Stimulated activated CD4-positive, alpha-beta T cell treated with anti-CD3 and anti-CD28 coated beads, Interleukin-12 subunit alpha, Interleukin-12 subunit beta, amount 100 ng/mL, for 48 hours (primary cell): ENCODE measurements at regions not wholly inside any gene's neighbourhood (a gene's known extent, or its start where the extent isn't known, plus 50 kb on each side); places are given as distances from the start of the nearest gene placed in this dataset.

Experiments used
- DNase-seq, 3 donors: peaks; one replicate each; pipeline ENCODE4 v3.0.0-alpha.2; 2020; ENCODE audit warnings: low read depth in 2 of 3, low spot score in 1 of 3

DNA sequence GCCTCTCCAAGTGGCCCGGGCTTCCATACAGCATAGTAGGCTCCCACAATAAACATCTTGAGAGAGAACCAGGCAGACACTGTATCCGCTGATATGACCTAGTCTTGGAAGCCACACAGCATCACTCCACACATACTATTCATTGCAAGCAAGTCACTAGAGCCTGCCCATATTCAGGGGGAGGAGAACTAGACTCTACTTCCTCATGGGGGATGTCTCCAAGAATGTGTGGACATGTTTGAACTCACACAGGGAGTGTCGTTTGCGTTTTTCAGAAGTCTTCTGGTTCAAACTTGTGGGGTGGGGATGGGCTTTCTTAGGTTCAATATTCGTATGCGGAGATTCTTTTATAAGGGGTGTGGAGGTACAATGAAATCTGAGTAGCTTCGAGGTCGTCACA lies 232.6 kb upstream of the HABP2 start:
- no peak for DNase-seq

DNA sequence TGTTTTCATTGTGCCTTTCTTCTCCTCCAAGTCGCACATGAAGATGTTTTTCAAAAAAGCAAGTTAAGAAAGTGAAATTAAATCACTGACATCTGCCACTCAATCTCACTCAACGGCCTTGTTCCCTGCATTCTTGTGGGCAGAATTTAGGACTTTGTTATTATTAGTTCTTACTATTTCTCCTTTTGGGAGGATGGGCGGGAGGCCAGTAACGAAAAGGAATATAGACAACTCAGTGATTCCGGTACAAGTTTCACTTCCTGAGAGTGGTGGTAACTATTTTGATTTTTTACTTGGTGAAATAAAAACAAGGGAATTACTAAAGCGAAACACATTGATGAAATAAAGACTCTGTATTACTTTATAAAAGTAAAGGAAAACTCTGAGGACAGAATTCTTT lies 231.9 kb upstream of the HABP2 start:
- no peak for DNase-seq

DNA sequence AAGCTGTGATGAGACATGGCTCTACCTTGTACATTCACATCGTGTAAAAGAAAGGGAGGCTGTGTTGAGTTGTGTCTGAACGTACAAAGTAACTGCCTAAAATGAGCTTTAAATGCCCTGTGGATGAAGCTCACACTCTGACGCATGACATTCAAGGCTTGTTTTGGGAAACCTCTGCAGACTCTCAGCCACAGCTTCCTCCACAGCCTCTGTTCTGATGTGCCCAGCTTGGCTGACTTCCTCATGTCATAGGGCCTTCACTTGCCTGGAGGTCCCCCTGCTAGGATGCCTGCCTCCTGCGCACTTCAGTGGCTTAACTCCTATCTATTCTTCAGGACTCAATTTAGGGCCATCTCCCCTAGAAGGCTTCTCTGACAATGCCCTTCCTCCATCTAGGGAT lies 230.0 kb upstream of the HABP2 start:
- no peak for DNase-seq

DNA sequence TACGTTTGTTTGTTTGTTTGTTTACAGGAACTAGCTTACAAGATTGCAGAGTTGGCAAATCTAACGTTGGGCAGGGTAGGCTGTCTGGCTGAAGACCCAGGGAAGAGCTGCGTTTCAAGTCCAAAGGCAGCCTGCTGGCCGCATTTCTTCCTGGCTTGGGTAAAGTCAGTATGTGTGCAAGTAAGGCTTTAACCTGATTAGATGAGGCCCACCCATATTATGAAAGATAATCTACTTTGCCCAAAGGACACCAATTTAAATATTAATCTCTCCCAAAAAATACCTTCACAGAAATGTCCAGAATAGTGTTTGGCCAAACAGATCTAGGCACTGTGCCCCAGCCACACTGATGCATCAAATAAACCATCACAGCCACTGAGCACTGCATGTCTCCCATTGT lies 228.9 kb upstream of the HABP2 start:
- no peak for DNase-seq

DNA sequence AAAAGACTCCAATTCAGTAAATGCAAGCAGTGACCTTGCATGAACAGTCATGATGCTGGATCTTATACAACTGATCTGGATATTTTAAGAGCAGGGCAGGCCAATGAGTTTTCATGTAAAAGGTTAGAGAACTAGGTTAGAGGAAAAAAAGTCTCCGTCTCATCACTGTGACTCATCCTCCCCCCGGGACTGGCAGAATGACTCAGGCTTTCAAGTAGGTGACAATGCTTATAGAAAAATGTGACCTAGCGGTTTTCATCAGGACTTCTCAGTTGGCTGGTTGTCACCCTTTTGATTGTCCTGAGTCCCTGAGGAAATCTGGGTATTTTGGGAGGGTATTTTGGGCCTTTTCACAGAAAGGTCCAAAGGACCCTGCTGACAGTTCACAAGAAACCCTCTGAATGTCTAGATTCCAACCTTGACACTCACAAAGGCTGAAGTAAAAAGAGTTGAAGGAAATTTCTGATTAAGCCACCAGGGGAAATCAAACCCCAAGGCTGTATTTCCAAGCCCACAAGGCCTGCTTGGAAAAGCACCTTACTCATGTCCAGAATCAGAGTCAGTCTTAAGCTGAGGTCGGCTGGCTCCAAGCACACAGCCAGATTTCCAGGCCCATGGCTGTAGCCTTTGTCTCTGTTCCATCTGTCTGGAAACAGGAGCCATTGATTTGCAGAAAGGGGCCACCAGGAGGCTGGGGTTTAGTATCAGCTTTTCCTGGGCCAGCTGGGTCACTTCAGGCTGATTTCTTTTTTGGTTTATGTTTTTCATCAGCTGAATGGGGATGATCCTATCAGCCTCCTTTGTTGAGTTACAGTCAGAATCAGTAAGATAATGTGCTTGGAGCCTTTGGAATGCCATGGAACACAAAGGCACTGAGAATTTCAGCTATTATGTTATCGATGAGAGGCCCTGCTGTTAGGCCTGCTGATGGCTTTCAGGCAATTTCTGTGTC lies 226.4 kb upstream of the HABP2 start:
- DNase-seq: peak; percentile 16 to 40 (median 18)

DNA sequence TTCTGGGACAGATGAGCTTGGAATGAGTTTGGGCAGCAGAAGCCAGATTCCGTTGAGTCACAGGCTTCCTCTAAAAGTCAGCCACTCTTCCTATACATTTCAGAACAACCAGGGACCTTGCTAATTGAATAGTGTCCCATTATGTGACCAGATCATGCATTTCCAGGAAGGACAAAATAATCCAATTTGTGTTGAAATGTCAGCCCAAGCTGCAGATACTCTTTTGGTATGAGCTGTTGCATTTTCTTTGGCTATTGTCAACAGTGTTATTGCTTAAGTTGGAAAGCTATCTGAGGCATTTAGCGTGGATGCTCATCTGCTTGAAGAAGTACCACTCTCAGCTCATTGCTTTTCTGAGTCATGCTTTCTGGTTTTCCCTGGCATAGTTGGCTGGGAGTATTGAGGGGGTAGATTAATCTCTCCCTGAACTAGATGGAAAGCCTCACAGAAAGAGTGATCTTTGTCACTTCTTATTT lies 223.7 kb upstream of the HABP2 start:
- DNase-seq: no peak

DNA sequence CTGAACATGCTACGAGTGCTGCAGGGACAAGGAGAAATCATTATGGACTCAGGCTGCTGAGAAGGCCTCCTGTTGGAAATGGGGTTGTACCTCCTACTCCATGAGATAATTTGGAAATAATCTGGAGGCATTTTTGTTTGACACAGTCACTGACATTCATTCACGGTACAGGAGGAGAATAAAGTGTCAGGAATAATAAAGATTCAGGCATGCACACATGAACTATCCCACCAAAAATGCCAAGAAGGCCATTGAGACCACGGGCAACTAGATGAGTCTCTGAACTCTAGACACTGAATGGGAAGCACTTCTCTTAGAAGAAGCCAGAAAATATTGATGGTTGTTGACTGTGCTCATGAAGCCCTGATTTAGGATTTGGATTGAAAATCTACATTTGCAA lies 220.9 kb upstream of the HABP2 start:
- DNase-seq: no peak

DNA sequence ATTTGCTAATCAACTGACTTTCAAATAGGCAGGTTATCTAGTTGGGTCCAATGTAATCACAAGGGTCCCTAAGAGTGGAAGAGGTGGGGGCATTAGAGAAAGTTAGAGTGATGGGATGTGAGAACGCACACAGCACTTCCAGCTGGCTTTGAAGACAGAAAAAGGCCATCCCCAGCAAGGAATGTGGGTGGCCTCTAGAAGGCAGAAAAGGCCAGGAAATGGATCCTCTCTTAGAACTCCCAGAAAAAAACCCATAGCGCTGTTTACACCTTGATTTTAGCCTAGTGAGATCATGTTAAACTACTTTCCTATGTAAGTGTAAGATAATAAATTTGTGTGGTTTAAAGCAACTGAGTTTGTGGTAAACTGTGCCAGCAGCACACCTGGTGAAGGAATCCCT lies 219.5 kb upstream of the HABP2 start:
- no peak for DNase-seq

DNA sequence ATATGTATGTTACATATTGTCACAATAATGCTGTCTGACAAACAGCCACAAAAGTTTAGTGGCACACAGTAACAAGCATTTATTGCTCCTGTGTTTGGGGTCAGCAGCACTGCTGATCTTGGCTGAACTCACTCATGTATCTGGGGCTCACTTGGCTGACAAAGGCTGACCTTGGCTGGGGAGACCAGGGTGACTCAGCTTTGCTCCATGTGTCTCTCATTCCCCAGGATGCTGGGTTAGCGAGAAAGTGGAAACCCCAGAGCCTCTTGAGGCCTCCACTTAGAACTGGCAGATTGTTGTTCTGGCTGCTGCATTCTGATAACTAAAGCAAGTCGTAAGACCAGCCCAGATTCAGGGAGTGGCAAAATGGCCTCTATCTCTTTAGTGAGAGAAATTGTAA lies 217.3 kb upstream of the HABP2 start:
- DNase-seq: no peak

DNA sequence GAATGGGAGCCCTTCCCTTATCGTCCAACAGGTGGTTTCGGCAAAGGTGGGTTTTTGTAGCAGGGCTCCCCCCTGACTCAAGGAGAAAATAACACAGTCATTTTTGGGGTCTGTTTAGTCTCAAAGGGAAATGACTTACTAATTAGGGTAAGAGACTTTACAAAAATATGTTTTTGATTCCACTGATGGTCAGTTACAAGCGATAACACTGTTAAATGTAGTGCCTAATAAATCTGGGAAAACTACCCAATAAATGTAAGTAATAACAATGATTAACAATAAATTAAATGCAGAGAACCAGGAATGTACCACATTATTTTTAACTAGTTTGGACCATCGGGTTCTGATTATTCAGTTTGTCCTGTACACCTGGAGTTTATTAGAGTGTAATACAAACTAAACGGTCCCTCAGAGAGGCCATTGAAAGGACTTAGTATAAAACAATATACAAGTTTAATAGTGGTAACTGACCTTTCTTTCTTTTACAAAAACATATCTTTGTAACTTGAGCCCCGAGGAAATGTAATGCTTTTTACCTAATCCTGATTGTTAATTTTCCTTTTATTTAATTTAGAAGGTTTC lies 216.2 kb upstream of the HABP2 start:
- DNase-seq: no peak

DNA sequence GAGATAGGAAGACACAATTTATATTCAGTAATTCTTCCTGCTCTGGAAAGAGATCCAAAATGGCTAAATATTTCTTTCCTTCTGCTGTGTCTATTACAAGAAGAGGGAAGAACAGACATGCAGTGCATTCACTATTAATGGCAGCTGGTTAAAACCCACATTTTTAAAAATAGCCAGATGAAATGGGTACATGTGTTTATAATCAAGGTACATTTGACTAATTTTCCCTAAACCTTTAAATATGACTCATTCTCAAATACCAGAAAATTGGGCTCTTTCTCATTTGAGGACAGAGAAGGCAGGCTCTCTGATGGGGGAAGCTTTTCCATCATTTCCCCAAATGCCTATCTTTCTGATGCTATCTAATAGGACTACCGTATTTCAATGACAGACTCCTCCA lies 215.7 kb upstream of the HABP2 start:
- no peak for DNase-seq

DNA sequence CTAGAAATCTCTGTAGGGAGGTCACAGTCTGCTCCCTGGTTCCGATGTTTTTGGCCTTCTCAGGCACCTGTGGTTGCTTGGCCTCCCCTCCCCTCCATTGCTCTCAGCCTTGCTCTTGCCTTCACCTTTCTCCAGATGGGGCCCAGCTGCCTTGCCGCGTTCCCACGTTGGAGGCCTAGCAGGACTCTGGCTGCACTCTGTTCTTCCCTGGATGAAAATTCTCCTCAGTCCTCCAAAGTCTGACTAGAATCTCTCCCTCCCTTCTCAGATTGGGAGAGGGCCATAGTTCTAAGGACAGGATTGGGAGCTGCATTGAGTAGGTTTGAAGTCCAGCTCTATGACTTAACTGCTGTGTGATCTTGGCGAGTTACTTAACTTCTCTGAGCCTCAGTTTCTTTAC lies 213.7 kb upstream of the HABP2 start:
- no peak for DNase-seq

DNA sequence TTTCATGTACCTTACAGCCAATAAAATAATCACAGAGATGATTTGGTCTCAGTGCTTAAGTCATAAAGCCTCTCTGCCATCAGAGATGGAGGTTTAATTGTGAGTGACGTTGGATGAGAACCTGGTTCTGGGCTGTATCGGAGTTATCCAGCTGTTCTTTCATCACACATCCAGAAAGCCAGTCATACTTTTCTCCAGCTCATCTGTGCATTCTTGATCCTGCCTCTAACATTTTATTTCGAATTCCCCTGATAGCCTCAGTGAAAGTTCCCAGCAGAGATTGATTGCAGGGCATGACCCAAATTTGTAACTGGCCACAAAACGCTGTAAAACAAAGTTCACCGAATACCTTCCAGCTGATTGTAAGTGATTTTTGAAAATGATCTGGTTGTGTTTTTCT lies 212.6 kb upstream of the HABP2 start:
- no peak for DNase-seq

DNA sequence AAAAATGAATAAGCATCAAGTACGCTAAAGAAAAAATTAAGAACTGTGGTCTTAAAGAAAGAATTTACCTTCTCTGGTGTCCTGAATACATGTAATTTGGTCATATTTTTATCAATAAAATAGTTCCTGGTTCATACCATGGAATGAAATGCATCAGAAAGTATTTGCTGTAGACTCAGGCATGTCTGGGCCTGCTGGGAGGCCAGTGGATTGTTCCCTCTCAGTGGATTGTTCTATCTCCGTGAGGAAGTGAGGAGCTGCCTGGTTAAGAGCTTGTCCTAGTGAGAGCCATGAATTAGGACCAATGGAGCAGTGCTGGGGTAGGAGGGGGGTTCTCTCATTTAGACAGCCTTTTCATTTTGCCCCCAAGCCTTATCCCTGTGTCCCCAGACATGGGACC lies 211.7 kb upstream of the HABP2 start:
- no peak for DNase-seq

DNA sequence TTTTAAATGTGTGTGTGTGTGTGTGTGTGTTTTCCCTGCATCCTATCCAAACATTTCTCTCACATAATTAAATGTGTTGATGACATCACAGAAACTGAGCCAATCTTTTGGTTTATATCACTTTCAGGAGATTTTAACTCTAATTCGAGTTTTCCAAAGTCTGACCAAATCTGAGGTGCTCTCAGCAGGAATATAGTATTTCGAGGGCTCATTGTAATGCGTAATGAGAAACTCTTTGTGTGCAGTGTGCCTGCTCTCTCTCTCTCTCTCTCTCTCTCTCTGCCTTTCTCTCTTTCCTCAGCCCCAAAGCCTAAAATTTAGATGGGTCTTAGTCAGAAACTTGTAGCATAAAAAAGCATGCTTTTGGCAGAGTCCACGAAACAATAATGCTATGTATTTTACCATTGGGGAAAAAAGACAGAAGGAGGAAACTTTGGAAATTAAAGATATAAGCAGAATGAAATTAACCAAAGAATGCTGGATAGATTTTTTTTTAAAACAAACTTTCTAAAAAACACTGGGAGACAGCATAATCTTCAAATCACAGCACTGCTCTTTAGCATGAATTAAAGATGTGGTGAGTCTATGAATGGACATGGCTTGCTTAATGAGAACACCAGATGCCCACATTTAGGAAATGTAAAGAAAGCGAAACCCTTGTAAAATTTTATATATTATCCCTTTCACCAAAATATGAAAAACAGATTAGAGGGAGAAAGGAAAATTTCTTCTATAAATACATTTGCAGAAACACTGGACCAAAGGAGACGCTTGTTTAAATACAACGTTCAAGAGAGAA lies 206.8 kb upstream of the HABP2 start:
- DNase-seq: no peak

DNA sequence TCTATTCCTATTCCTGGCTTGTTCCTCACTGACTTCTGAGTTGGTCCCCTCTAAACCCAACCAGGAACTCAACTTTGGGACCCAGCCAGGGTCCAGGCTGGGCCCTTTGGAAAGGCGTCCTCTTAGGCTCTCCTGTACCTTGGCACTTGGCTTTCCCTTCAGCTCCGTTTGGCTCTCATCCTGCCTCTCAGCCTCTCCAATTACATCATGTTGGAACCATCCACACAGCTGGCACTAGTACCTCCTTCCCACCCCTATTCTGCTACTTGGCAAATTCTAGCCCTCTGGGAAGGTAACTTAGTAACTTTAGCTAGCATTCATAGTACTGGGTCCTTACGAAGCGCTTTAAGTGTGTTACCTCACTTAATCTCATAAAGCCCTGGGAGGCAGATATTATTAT lies 205.3 kb upstream of the HABP2 start:
- no peak for DNase-seq

DNA sequence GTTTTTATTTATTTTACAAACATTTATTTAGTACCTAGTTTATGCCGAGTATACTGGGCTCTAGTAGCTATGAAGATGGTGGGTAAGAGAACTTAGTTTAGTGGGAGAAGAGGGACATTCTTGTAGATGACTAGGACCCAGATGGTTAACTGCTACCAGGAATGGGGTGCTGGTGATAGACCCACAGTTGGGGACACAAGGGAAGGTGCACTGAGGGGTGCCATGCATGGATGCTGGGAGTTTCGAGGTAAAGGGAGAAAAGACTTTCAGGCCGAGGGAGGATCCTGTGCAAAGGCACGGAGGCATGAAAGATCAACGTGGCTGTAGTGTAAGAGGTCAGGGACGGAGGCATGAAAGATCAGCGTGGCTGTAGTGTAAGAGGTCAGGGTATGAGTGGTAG lies 204.2 kb upstream of the HABP2 start:
- DNase-seq: no peak

DNA sequence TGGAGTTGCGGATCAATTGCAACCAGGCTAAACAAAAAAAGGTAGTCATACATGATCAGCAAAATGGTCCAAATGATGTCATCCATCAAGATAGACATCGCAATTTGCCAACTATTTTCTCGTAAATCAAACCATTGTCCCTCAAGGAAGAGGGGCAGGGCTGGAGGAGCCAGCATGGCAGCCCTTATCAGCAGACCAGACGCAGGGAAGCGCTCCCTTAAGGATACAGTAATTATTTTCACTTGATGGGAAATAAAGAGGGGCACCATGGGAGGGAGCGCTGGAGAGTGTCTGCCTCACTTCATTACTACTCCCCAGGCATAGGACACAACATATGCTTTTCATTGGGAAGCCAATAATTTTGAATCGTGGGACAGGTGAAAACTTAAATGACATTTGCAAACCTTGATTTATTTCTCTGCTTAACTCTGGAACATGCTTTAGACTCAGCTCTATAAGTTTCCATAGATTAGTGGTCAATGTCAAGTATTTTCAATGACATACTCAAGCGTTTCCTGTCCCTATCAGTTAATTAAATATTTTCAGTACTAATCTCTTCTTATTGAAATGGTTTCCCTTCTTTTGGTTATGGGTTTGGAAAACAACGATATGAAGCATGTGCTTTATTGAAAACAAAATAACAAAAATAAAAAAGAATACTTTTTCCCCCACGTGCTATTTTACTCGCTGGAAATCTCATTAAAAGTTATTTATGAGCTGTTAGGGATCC lies 202.4 kb upstream of the HABP2 start:
- no peak for DNase-seq

DNA sequence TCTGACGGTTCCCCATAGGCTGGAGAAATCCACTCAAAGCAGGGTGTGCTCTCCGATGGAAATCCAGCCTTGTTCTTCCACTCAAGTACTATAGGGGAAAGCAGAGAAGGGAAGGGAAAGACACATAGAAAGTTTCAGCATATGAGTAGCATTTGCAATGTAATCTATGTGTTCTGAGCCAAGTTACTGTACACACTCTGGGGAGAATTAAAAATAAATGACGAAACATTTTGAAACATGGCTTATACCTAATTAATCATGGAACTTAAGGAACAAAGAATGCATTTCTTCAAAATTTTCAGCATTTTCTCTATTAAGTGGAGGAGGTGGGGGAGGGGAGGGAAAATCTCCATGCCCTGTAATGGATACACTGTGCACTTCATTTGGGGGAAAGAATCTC lies 198.1 kb upstream of the HABP2 start:
- DNase-seq: no peak

DNA sequence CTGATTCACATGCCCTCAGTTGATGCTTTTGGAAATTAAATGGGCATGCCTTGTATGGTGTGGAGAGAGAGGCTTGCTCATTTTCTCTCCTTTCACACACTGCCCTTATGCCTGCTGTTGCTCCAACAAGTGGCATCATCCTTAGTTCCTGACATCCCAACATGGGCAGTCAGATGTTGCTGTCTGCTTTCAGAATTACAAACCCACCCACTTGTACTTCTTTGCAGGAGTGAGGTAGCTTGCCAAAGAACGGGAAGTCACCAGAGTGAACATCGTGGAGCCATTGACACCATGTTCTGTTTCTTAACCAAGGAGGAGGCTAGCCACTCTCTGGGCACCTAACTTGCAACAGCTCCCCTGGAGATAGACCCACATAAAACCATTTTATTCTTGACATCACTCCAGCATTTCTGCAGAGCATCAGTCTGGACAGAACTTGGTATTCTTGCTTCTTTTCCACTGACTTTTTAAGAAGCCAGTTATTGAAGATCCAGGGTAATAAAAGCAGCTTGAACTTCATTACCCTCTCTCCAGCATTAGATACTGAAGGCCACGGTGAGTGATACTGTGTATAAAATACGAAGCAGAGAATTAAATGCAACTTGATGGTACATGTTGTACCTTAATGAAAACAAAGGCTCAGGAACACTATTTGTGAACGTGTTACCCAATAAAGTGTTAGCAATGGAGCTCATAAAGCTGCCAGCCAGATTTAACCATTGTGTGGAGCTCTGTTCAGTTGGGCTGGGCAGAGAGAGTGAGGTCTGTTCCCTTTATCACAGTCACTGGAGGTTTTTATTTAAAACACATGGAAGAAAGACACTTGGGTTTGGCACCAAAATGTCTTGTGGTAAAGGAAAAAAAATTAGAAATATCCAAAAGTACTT lies 195.8 kb upstream of the HABP2 start:
- no peak for DNase-seq
